Keratinocyte (primary cell): ENCODE measurements at regions not wholly inside any gene's neighbourhood (a gene's known extent, or its start where the extent isn't known, plus 50 kb on each side); places are given as distances from the start of the nearest gene placed in this dataset.

ENCODE experiments used
- DNase-seq: peaks from one replicate; pipeline ENCODE4 v3.0.0-alpha.2; 2011; ENCODE audit warnings: low read depth, missing footprints, low spot score
- FAIRE-seq: peaks from 2 replicates; lab custom pipeline; 2011; peaks lifted over from hg19 to GRCh38; lab: Jason Lieb, UNC
- H2AFZ ChIP-seq: 2 replicates; pipeline ENCODE4 v1.6.0; 2012; ENCODE audit warnings: low read length, control low read depth, inconsistent platforms; ENCODE audit not compliant: control insufficient read depth
- H3K27ac ChIP-seq: 2 replicates; pipeline ENCODE4 v1.5.1; 2011; ENCODE audit warnings: low read length; ENCODE audit not compliant: control insufficient read depth, insufficient read depth
- H3K27me3 ChIP-seq: 3 replicates; pipeline ENCODE4 v1.6.0; 2011; ENCODE audit warnings: low read length; ENCODE audit not compliant: control insufficient read depth, insufficient read depth; ENCODE audit errors: extremely low read depth
- H3K36me3 ChIP-seq, 2 experiments: 2 replicates in 1 of 2; 3 replicates in 1 of 2; pipeline ENCODE4 v1.5.1; 2011; ENCODE audit warnings: low read length in 2 of 2, mild to moderate bottlenecking in 1 of 2; ENCODE audit not compliant: control insufficient read depth in 2 of 2, insufficient read depth in 2 of 2; ENCODE audit errors: extremely low read depth in 1 of 2
- H3K4me1 ChIP-seq: 3 replicates; pipeline ENCODE4 v1.5.1; 2011; ENCODE audit warnings: low read length; ENCODE audit not compliant: control insufficient read depth, insufficient read depth; ENCODE audit errors: extremely low read depth
- H3K4me2 ChIP-seq: 3 replicates; pipeline ENCODE4 v1.6.0; 2011; ENCODE audit warnings: low read depth, low read length; ENCODE audit not compliant: control insufficient read depth, insufficient read depth; ENCODE audit errors: extremely low read depth
- H3K4me3 ChIP-seq, 3 experiments: fragments of 200-600 bp in 1 of 3; sonication (generic) in 1 of 3; 2 replicates in 2 of 3; 3 replicates in 1 of 3; pipeline ENCODE4 v1.5.1; 2011 to 2016; ENCODE audit warnings: low read length in 3 of 3, mild to moderate bottlenecking in 3 of 3, control low read depth in 2 of 3, inconsistent platforms in 1 of 3, low read depth in 1 of 3, mixed read lengths in 1 of 3, mixed run types in 1 of 3, moderate library complexity in 1 of 3; ENCODE audit not compliant: control insufficient read depth in 2 of 3, insufficient read depth in 2 of 3; ENCODE audit errors: extremely low read depth in 1 of 3
- H3K79me2 ChIP-seq: 2 replicates; pipeline ENCODE4 v1.6.0; 2012; ENCODE audit warnings: low read length; ENCODE audit not compliant: control insufficient read depth, insufficient read depth
- H3K9ac ChIP-seq: 3 replicates; pipeline ENCODE4 v1.6.0; 2011; ENCODE audit warnings: low read length; ENCODE audit not compliant: control insufficient read depth, insufficient read depth; ENCODE audit errors: extremely low read depth
- H3K9me1 ChIP-seq: 3 replicates; pipeline ENCODE4 v1.6.0; 2011; ENCODE audit warnings: low read length; ENCODE audit not compliant: control insufficient read depth, insufficient read depth; ENCODE audit errors: extremely low read depth
- H3K9me3 ChIP-seq: 2 replicates; pipeline ENCODE4 v1.5.1; 2012; ENCODE audit warnings: low read depth, low read length; ENCODE audit not compliant: control insufficient read depth
- H4K20me1 ChIP-seq: 3 replicates; pipeline ENCODE4 v1.6.0; 2011; ENCODE audit warnings: low read length; ENCODE audit not compliant: control insufficient read depth, insufficient read depth; ENCODE audit errors: extremely low read depth
- EZH2 ChIP-seq: IDR thresholded peaks from one replicate; pipeline ENCODE4 v1.6.1; 2012; ENCODE audit warnings: inconsistent platforms, mild to moderate bottlenecking, low read length, moderate library complexity
- dilution Hi-C: fragments of 300-500 bp; cut with MboI; formaldehyde crosslinking; loops from one replicate; pipeline ENCODE4 v1.7.0; 2020; ENCODE audit warnings: low sequenced_read_pairs; ENCODE audit not compliant: extremely low pct_ligation_motif_present
- TF ChIP-seq, protein P1 (sequence below), 3 experiments: IDR thresholded peaks in 1 of 3; conservative IDR thresholded peaks in 1 of 3; optimal IDR thresholded peaks in 1 of 3; 2 replicates in 2 of 3; 3 replicates in 1 of 3; pipeline versions ENCODE3 to v1.5.1; 2011; ENCODE audit warnings: low read length in 3 of 3, mild to moderate bottlenecking in 3 of 3, moderate library complexity in 2 of 3, control low read depth in 1 of 3, inconsistent platforms in 1 of 3; ENCODE audit not compliant: insufficient read depth in 2 of 3; ENCODE audit errors: extremely low read depth in 1 of 3

DNA sequence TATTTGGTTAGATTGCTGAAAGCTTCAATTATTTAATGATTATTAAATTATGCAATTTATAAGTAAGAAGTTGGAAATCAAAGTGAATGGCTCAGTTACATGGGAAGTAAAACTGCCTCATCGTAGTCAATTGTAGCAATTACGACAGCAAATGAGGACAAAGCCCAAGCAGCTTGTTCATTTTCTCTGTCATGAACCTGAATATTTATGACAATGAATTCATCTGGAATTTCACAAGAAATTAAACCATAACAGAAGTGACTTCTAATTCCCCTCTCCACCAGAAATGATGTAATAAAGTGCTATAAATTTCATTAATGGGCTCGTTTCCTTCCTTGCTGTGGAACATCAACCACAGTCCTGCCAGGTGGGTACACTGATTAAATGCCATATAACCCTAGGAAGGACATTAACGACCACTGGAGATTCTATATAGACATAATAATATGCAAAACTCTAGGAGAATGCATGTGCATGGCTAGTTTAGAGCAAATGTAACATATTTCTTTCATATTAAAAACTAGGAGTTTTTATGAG, 273.8 kb upstream of the DCBLD2 start:
- H3K27me3 ChIP-seq: no peaks in the 10 kb centered on the region
- no peak overlapping the region for H3K4me2 ChIP-seq
- DNase-seq: no peak
- no peak for FAIRE-seq
- no peaks in the 10 kb centered on the region for H4K20me1 ChIP-seq
- H3K9me3 ChIP-seq: no peaks in the 10 kb centered on the region
- TF ChIP-seq, protein P1, sequence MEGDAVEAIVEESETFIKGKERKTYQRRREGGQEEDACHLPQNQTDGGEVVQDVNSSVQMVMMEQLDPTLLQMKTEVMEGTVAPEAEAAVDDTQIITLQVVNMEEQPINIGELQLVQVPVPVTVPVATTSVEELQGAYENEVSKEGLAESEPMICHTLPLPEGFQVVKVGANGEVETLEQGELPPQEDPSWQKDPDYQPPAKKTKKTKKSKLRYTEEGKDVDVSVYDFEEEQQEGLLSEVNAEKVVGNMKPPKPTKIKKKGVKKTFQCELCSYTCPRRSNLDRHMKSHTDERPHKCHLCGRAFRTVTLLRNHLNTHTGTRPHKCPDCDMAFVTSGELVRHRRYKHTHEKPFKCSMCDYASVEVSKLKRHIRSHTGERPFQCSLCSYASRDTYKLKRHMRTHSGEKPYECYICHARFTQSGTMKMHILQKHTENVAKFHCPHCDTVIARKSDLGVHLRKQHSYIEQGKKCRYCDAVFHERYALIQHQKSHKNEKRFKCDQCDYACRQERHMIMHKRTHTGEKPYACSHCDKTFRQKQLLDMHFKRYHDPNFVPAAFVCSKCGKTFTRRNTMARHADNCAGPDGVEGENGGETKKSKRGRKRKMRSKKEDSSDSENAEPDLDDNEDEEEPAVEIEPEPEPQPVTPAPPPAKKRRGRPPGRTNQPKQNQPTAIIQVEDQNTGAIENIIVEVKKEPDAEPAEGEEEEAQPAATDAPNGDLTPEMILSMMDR (optimal IDR thresholded peaks at IDR 0.05 in 1 of 3, IDR thresholded peaks at IDR 0.05 in 1 of 3, conservative IDR thresholded peaks at IDR 0.05 in 1 of 3; ENCODE audit: extremely low read depth in 1 of 3, insufficient read depth in 2 of 3, low read length in 3 of 3): no peak
- no peak for TF ChIP-seq EZH2
- no peak overlapping the region for H3K4me3 ChIP-seq
- no peak overlapping the region for H3K27ac ChIP-seq
- no peak overlapping the region for H3K9ac ChIP-seq
- peaks cover under 1% of the 10 kb centered on the region for H3K4me1 ChIP-seq
- dilution Hi-C loops: loop anchor here (25.0 kb wide), 1 partner anchor 163 kb away; no protein-coding TSS in a partner anchor
- H3K36me3 ChIP-seq: no peaks in the 10 kb centered on the region
- no peaks in the 10 kb centered on the region for H3K9me1 ChIP-seq
- no peak overlapping the region for H2AFZ ChIP-seq
- no peaks in the 10 kb centered on the region for H3K79me2 ChIP-seq

DNA sequence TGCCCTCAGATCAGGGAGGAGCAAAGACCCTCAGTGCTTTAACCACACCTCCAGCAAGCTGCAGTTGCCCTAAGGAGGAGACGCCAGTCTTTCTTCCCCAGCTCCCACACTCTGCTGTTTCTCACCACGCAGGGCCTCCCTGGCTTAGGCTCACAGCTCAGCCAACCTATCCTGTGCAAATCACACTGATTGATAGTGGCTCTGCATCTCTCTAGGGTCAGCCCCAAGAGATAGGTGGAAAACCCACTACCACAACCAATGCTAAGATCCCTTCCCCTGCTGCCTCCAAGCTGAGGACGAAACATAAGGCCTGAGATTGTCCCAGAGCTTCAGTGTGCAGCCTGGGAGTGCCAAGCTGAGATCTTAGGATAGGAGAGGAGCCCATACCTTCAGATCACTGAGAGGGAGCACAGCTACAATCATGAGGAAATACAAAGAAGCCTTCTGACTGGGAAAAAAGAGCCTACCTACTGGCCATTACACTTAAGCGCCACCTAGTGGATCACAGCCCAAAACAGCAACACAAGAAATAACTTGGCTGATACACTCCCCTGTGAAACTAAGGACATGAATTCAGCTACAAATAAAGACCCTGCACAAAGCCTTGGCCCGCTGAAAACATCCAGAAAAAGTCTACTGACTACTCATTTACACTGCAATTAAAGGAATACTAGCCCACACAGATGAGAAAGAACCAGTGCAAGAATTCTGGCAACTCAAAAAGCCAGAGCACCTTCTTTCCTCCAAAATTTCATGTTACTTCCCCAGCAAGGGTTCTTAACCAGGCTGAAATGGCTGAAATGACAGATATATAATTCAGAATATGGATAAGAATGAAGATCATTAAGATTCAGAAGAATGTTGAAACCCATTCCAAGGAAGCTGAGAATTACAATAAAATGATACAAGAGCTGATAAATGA, 271.5 kb upstream of the DCBLD2 start:
- Histone ChIP-seq H3K79me2 (no peaks in the 10 kb centered on the region), H3K27me3 (no peaks in the 10 kb centered on the region), H3K4me3 (no peak overlapping the region), H3K9me1 (no peaks in the 10 kb centered on the region), H3K9me3 (no peaks in the 10 kb centered on the region), H3K36me3 (no peaks in the 10 kb centered on the region), H2AFZ (no peak overlapping the region), H3K4me2 (no peak overlapping the region), H3K9ac (no peak overlapping the region), H4K20me1 (no peaks in the 10 kb centered on the region), H3K4me1 (no peaks in the 10 kb centered on the region), H3K27ac (no peak overlapping the region)
- DNase-seq (no peak), FAIRE-seq (peak; percentile 56)
- TF ChIP-seq, protein P1 (optimal IDR thresholded peaks at IDR 0.05 in 1 of 3, IDR thresholded peaks at IDR 0.05 in 1 of 3, conservative IDR thresholded peaks at IDR 0.05 in 1 of 3; ENCODE audit: extremely low read depth in 1 of 3, insufficient read depth in 2 of 3, low read length in 3 of 3): peak; percentile 70 to 83 (median 80)
- TF ChIP-seq EZH2: no peak
- dilution Hi-C loops: no loop called here
